ENCODE measurements at regions not wholly inside any gene's neighbourhood (a gene's known extent, or its start where the extent isn't known, plus 50 kb on each side); places are given as distances from the start of the nearest gene placed in this dataset.
"Not testable (repeated sequence)": the region's sequence is repeated elsewhere in the genome, so short reads cannot be mapped to it uniquely, and the experiment has no call there.

GRCh38 chr7:86372262-86372661 lies 271.4 kb upstream of the GRM3 start:
- DNase-seq (ENCODE audit: low spot score): no peak

DNA sequence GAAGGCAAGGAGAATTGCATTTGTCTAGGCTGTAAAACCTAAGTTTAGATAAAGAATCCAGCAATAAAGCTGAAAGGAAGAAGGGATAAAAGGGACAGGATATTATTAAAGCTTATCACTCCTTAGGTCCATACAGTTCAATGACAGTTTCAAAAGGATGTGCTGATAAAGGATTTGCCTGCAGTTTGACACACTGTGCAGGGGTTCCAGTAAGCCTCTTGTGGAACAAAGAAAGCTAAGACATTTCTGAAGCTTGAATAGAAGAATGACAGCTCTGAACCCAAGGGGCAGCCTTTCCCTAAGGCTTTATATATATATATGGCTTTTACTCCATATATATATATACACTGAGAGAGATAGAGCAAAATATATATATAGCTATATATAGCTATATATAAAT lies 276.8 kb upstream of the GRM3 start:
- no peak for DNase-seq (ENCODE audit: low spot score)

DNA sequence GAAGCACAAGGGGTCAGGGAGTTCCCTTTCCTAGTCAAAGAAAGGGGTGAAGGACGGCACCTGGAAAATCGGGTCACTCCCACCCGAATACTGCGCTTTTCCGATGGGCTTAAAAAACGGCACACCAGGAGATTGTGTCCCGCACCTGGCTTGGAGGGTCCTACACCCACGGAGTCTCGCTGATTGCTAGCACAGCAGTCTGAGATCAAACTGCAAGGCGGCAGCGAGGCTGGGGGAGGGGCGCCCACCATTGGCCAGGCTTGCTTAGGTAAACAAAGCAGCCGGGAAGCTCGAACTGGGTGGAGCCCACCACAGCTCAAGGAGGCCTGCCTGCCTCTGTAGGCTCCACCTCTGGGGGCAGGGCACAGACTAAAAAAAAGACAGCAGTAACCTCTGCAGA lies 303.3 kb upstream of the GRM3 start:
- DNase-seq (ENCODE audit: low spot score): not testable (repeated sequence)

DNA sequence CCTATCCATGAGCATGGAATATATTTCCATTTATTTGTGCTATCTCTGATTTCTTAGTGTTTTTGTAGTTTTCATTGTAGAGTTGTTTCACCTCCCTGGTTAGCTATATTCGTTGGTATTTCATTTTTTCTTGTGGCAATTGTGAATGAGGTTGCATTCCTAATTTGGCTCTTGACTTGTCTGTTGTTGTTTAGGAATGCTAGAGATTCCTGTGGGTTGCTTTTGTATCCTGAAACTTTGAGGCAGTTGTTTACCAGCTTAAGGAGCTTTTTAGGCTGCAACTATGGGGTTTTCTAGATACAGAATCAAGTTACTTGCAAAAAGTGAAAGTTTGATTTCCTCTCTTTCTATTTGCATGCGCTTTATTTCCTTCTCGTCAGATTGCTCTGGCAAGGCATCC lies 304.7 kb upstream of the GRM3 start:
- no peak for DNase-seq (ENCODE audit: low spot score)

GRCh38 chr7:86328801-86329433 lies 314.8 kb upstream of the GRM3 start:
- no peak for DNase-seq (ENCODE audit: low spot score)

GRCh38 chr7:86326847-86327246 lies 316.9 kb upstream of the GRM3 start:
- no peak for DNase-seq (ENCODE audit: low spot score)

DNA sequence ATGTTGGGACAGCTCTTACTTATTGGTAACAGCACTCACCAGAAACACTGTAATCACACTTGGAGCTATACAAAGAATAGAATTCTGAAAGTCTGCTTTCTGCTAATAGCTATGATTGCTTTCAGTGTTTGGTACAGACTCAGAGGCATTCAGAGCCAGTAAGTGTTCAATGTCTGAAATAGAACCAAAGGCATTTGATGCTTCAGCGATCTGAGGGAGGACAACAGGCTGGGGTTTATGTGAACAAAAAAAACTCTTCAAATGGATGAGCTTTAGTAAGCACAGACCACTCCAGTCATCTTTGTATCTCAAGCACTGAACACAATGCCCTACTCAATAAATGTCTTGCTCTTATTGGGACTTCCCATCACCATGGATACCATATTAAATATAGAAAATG lies 322.8 kb upstream of the GRM3 start:
- no peak for DNase-seq (ENCODE audit: low spot score)

DNA sequence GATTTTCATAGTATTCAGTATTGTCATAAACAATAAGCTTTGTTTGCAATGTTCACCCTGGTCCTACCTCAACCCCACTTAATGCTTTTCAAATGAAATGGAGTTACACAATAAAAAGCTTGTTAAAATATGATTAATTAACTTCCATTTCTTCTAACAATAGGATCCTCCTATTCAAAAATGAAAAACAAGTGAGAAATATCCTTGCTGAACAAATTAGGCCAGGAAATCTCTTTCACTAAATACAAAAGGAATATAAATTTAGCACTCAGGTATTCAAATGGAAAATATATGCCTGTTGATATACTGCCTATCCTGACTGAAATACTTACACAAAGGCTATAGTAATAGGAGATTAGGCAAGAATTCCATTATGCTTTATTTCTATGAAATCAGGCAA lies 323.4 kb upstream of the GRM3 start:
- DNase-seq (ENCODE audit: low spot score): no peak

DNA sequence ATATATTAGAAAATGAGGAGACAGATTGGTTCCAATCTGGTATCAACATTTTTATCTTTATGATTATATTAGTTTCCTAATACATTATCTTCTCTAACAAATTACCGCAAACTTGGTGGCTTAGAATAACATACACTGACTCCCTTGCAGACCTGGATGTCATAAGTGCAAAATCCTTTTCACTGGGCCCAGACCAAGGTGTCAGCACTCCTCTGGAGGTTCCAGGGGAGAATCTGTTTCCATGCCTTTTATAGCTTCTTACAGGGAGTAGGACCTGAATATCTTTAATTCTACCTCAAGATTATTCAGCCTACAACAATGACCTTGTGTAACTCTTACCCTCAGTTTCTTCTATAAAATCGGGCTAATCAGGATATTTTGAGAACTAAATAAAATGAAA lies 329.9 kb upstream of the GRM3 start:
- no peak for DNase-seq (ENCODE audit: low spot score)

DNA sequence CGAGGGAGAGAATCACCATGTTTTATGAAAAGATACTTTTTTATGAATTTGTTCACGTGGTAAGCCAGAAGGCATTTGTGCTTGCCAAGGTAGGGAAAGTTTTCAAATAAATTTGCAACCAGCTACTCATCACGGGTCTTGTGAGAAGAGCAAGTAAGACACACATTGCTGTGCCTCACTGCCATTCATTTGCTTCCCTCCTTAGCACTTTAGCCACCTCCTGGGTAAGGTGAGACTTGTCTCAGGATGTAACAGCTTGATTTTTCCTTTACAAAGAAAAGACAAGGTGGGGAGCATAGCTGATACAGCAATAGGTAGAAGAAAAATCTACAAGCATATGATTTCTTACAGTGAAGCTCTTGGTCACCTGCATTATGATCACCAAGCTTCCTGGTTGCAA lies 342.4 kb upstream of the GRM3 start:
- no peak for DNase-seq (ENCODE audit: low spot score)

DNA sequence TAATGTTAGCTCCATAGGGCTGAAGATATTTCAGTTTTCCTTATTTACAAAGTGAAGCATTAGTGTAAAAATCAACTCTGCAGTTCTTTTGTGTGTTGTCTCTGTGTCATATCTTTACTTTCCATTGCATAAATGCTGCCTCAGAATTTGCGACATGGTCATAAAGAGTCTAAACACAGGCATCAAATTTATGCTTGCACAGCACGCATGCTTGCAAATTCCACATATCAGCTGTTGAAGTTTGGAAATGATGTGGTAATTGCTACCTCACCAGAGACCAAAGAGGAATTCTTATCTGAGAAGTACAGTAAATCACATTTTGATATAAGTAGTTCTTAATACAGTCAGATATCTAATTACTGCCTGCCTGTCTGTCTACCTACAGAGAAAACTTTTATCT lies 348.2 kb upstream of the GRM3 start:
- no peak for DNase-seq (ENCODE audit: low spot score)

GRCh38 chr7:86282014-86282682 lies 361.6 kb upstream of the GRM3 start:
- no peak for DNase-seq (ENCODE audit: low spot score)

DNA sequence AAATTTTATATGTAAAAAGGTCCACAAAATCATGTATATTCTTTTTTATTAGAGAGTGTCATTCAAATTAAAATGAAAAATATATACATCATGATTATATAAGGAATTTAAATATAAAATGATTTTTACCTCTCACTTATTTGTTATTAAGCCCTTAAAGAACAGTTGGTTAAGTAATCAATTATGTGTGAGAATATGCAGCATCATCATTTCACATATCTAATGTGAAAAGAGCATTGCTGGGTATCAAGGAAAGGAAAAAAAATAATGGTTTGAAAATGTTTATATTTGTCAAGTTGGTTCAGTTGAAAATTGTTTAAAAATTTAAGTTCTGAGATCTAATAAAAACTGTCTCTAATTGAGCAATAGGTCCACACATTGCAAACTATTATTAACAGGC lies 363.6 kb upstream of the GRM3 start:
- DNase-seq (ENCODE audit: low spot score): no peak

GRCh38 chr7:86262781-86263180 lies 380.9 kb upstream of the GRM3 start:
- DNase-seq (ENCODE audit: low spot score): no peak

- DNase-seq (ENCODE audit: low spot score): no peak
Measured at GRCh38 chr7:86257894-86258293, 385.8 kb upstream of the GRM3 start.

DNA sequence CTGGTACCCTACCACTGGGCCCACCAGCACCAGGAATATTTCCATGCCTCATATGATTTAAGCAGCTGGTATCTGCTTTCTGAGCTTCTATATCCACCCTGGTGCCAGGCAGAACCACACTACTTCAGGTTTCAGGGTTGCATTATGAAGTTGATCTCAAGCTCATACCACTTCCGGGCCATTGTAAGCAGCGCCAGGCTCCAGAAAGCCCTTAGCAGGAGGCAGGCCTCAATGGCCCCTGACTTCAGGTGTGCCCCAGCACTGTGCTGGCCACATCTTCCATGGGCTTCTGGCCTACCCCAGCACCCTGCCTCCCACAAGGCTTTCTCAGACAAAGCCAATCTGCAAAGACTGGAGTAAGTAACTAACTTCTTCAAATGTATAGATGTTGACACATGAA lies 391.3 kb upstream of the GRM3 start:
- no peak for DNase-seq (ENCODE audit: low spot score)

DNA sequence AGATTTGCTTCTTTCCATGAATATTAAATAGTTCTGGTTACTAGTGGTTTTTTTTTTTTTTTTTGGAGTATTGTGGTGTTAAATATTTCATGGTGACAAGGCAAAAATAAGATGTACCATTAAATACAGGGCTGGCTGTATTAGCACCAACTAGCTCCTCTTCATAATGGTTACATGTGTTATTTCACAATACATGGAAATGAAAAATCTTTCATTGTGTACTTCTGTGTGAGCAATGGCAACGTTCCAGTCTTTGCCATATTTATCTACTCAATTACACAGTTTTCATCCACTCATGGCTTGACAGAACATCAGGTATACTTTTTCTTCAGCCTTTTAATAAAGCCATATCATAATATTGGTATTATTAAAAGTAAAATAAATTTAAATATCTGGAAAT lies 394.7 kb upstream of the GRM3 start:
- no peak for DNase-seq (ENCODE audit: low spot score)

DNA sequence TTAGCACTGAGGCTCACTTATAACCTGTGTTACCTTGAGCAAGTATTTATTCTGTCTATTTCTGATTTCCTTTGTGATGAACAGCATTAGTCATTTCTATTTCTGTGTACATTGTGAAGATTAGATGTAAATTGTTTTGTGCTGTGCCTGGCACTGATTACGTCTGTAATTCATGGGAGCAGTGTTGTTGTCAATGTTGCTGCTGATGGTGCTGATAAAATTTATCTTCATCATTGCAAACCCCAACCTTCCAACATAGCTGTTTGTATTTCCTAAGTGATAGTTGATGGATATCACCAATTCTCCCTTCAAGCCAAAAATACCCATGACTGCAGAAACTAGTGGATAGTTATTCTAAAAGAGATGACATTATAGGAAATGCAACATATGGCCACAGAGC lies 400.5 kb upstream of the GRM3 start:
- no peak for DNase-seq (ENCODE audit: low spot score)

- DNase-seq (ENCODE audit: low spot score): no peak
Measured at GRCh38 chr7:86226191-86226590, 417.5 kb upstream of the GRM3 start.

- DNase-seq (ENCODE audit: low spot score): no peak
Measured at GRCh38 chr7:86222806-86223205, 420.9 kb upstream of the GRM3 start.

DNA sequence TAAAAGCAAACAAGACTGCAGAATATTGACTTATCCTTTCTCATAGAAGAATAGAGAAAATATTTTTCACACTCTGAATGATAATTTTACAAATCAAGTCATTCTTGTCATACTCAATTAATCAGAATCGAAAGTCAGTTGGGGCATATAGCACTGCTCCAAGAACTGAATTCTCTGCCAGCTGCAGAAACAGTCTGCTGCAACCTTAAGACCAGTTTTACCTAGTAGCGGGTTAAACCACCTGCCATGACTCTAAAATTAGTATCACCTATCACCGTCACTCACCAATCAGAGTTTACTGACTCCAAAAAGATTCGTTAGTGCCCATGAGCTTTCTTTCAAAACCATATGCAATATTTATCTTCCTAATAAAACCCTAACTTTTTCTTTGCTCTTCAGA lies 429.0 kb upstream of the GRM3 start:
- no peak for DNase-seq (ENCODE audit: low spot score)

DNA sequence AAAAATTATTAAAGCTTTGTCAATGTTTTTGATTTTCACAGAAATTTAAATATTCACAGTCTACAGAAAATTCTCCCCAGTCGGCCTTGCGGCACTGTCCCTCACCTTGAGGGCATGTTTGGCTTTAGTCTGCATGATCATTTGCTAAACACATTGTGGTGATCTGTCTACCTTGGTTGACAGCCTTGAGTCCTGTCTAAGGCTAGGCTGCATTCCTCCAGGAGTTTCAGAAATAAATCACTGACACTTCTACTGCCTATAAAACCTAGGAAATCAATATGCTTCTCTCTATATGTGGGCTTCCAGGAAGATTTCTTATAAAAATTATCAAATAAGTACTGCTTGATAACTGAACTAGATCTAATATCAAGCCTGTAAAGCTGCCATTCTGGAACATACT lies 430.7 kb upstream of the GRM3 start:
- no peak for DNase-seq (ENCODE audit: low spot score)

- DNase-seq (ENCODE audit: low spot score): no peak
Measured at GRCh38 chr7:86209036-86209435, 434.7 kb upstream of the GRM3 start.

GRCh38 chr7:86207740-86208139 lies 436.0 kb upstream of the GRM3 start:
- no peak for DNase-seq (ENCODE audit: low spot score)
